GM23338 (cell line): ENCODE measurements at regions not wholly inside any gene's neighbourhood (a gene's known extent, or its start where the extent isn't known, plus 50 kb on each side); places are given as distances from the start of the nearest gene placed in this dataset.

Source experiments
- CREB1 ChIP-seq: fragments of 250-450 bp; sonication (Bioruptor Pico); IDR thresholded peaks from 2 replicates; pipeline ENCODE4 v1.5.0; 2020; ENCODE audit warnings: low read depth, mild to moderate bottlenecking, moderate library complexity
- EZH2 ChIP-seq: fragments of 200-600 bp; sonication (generic); IDR thresholded peaks from one replicate; pipeline ENCODE4 v1.8.0; 2017; ENCODE audit warnings: antibody characterized with exemption, mild to moderate bottlenecking, low read depth; ENCODE audit not compliant: unreplicated experiment
- EZH2phosphoT487 ChIP-seq: fragments of 200-600 bp; sonication (generic); IDR thresholded peaks from one replicate; pipeline ENCODE4 v1.8.1; 2018; ENCODE audit warnings: antibody characterized with exemption; ENCODE audit not compliant: unreplicated experiment
- NANOG ChIP-seq: IDR thresholded peaks from 2 replicates; pipeline ENCODE4 v1.6.1; 2016; ENCODE audit warnings: antibody characterized with exemption, borderline replicate concordance
- POLR2AphosphoS5 ChIP-seq: IDR thresholded peaks from 2 replicates; pipeline ENCODE4 v1.6.1; 2016; ENCODE audit warnings: antibody characterized with exemption, low read depth
- STAT1 ChIP-seq: IDR thresholded peaks from one replicate; pipeline ENCODE4 v1.6.1; 2016; ENCODE audit warnings: antibody characterized with exemption; ENCODE audit not compliant: unreplicated experiment
- ZNF114 ChIP-seq: fragments of 250-450 bp; sonication (Bioruptor Pico); IDR thresholded peaks from 2 replicates; pipeline ENCODE4 v1.5.0; 2020; ENCODE audit warnings: mild to moderate bottlenecking, moderate library complexity
- ZNF331 ChIP-seq: fragments of 250-450 bp; sonication (Bioruptor Pico); IDR thresholded peaks from 2 replicates; pipeline ENCODE4 v1.5.0; 2020; ENCODE audit warnings: low read depth, mild to moderate bottlenecking, moderate library complexity
- TF ChIP-seq, protein P1 (sequence below), 2 experiments: fragments of 200-600 bp in 1 of 2; sonication (generic) in 1 of 2; conservative IDR thresholded peaks; 2 replicates each; pipeline versions ENCODE4 v1.5.1 to v1.6.1; 2016 to 2017; ENCODE audit warnings: antibody characterized with exemption in 2 of 2, low read depth in 2 of 2, mild to moderate bottlenecking in 2 of 2, moderate library complexity in 1 of 2
- TF ChIP-seq, protein P2 (sequence below): IDR thresholded peaks from one replicate; pipeline ENCODE4 v1.6.1; 2018; ENCODE audit warnings: antibody characterized with exemption; ENCODE audit not compliant: unreplicated experiment
- TF ChIP-seq, protein P3 (sequence below): fragments of 250-450 bp; sonication (Bioruptor Pico); IDR thresholded peaks from 2 replicates; pipeline ENCODE4 v1.5.0; 2020; ENCODE audit warnings: mild to moderate bottlenecking, moderate library complexity

DNA sequence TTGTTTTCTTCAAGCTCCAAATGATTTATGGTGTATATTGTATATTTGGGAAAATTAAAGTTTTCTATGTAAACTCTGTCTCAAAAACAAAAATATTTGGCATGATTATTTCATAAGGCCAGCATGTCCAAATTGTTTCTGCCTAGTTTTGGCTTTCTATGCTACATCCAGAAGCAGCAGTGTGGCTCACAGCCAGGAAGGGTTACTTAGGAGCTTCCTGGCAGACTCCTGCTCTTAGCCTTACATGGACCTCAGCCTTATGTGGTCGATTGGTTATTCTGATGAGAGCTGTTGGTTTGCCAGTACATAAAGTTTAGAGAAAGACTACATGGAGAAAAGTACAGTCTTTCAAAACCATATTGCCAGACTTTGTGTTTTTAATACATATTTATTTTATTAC is 297.7 kb upstream of the FAT3 start:
- TF ChIP-seq, protein P1, sequence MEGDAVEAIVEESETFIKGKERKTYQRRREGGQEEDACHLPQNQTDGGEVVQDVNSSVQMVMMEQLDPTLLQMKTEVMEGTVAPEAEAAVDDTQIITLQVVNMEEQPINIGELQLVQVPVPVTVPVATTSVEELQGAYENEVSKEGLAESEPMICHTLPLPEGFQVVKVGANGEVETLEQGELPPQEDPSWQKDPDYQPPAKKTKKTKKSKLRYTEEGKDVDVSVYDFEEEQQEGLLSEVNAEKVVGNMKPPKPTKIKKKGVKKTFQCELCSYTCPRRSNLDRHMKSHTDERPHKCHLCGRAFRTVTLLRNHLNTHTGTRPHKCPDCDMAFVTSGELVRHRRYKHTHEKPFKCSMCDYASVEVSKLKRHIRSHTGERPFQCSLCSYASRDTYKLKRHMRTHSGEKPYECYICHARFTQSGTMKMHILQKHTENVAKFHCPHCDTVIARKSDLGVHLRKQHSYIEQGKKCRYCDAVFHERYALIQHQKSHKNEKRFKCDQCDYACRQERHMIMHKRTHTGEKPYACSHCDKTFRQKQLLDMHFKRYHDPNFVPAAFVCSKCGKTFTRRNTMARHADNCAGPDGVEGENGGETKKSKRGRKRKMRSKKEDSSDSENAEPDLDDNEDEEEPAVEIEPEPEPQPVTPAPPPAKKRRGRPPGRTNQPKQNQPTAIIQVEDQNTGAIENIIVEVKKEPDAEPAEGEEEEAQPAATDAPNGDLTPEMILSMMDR (conservative IDR thresholded peaks at IDR 0.05; ENCODE audit: low read depth in 2 of 2) = no peak
- TF ChIP-seq, protein P2, sequence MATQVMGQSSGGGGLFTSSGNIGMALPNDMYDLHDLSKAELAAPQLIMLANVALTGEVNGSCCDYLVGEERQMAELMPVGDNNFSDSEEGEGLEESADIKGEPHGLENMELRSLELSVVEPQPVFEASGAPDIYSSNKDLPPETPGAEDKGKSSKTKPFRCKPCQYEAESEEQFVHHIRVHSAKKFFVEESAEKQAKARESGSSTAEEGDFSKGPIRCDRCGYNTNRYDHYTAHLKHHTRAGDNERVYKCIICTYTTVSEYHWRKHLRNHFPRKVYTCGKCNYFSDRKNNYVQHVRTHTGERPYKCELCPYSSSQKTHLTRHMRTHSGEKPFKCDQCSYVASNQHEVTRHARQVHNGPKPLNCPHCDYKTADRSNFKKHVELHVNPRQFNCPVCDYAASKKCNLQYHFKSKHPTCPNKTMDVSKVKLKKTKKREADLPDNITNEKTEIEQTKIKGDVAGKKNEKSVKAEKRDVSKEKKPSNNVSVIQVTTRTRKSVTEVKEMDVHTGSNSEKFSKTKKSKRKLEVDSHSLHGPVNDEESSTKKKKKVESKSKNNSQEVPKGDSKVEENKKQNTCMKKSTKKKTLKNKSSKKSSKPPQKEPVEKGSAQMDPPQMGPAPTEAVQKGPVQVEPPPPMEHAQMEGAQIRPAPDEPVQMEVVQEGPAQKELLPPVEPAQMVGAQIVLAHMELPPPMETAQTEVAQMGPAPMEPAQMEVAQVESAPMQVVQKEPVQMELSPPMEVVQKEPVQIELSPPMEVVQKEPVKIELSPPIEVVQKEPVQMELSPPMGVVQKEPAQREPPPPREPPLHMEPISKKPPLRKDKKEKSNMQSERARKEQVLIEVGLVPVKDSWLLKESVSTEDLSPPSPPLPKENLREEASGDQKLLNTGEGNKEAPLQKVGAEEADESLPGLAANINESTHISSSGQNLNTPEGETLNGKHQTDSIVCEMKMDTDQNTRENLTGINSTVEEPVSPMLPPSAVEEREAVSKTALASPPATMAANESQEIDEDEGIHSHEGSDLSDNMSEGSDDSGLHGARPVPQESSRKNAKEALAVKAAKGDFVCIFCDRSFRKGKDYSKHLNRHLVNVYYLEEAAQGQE = no peak
- no peak for TF ChIP-seq EZH2phosphoT487
- TF ChIP-seq, protein P3, sequence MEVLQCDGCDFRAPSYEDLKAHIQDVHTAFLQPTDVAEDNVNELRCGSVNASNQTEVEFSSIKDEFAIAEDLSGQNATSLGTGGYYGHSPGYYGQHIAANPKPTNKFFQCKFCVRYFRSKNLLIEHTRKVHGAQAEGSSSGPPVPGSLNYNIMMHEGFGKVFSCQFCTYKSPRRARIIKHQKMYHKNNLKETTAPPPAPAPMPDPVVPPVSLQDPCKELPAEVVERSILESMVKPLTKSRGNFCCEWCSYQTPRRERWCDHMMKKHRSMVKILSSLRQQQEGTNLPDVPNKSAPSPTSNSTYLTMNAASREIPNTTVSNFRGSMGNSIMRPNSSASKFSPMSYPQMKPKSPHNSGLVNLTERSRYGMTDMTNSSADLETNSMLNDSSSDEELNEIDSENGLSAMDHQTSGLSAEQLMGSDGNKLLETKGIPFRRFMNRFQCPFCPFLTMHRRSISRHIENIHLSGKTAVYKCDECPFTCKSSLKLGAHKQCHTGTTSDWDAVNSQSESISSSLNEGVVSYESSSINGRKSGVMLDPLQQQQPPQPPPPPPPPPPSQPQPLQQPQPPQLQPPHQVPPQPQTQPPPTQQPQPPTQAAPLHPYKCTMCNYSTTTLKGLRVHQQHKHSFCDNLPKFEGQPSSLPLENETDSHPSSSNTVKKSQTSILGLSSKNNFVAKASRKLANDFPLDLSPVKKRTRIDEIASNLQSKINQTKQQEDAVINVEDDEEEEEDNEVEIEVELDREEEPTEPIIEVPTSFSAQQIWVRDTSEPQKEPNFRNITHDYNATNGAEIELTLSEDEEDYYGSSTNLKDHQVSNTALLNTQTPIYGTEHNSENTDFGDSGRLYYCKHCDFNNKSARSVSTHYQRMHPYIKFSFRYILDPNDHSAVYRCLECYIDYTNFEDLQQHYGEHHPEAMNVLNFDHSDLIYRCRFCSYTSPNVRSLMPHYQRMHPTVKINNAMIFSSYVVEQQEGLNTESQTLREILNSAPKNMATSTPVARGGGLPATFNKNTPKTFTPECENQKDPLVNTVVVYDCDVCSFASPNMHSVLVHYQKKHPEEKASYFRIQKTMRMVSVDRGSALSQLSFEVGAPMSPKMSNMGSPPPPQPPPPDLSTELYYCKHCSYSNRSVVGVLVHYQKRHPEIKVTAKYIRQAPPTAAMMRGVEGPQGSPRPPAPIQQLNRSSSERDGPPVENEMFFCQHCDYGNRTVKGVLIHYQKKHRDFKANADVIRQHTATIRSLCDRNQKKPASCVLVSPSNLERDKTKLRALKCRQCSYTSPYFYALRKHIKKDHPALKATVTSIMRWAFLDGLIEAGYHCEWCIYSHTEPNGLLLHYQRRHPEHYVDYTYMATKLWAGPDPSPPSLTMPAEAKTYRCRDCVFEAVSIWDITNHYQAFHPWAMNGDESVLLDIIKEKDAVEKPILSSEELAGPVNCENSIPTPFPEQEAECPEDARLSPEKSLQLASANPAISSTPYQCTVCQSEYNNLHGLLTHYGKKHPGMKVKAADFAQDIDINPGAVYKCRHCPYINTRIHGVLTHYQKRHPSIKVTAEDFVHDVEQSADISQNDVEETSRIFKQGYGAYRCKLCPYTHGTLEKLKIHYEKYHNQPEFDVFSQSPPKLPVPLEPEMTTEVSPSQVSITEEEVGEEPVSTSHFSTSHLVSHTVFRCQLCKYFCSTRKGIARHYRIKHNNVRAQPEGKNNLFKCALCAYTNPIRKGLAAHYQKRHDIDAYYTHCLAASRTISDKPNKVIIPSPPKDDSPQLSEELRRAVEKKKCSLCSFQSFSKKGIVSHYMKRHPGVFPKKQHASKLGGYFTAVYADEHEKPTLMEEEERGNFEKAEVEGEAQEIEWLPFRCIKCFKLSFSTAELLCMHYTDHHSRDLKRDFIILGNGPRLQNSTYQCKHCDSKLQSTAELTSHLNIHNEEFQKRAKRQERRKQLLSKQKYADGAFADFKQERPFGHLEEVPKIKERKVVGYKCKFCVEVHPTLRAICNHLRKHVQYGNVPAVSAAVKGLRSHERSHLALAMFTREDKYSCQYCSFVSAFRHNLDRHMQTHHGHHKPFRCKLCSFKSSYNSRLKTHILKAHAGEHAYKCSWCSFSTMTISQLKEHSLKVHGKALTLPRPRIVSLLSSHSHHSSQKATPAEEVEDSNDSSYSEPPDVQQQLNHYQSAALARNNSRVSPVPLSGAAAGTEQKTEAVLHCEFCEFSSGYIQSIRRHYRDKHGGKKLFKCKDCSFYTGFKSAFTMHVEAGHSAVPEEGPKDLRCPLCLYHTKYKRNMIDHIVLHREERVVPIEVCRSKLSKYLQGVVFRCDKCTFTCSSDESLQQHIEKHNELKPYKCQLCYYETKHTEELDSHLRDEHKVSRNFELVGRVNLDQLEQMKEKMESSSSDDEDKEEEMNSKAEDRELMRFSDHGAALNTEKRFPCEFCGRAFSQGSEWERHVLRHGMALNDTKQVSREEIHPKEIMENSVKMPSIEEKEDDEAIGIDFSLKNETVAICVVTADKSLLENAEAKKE (CRISPR knock-in tag) = no peak
- no peak for TF ChIP-seq CREB1 (CRISPR knock-in tag)
- no peak for TF ChIP-seq POLR2AphosphoS5
- no peak for TF ChIP-seq EZH2
- no peak for TF ChIP-seq ZNF114
- no peak for TF ChIP-seq ZNF331 (CRISPR knock-in tag)
- no peak for TF ChIP-seq STAT1
- TF ChIP-seq NANOG = no peak
